Limb (tissue), 2 donors: ENCODE measurements at regions not wholly inside any gene's neighbourhood (a gene's known extent, or its start where the extent isn't known, plus 50 kb on each side); places are given as distances from the start of the nearest gene placed in this dataset.

Source experiments
- DNase-seq, 2 donors: peaks; one replicate each; pipeline ENCODE4 v3.0.0-alpha.2; 2016; ENCODE audit errors: extremely low spot score in 2 of 2

GRCh38 chr2:155315768-155316167, 617.3 kb downstream of the KCNJ3 start:
- DNase-seq: no peak

DNA sequence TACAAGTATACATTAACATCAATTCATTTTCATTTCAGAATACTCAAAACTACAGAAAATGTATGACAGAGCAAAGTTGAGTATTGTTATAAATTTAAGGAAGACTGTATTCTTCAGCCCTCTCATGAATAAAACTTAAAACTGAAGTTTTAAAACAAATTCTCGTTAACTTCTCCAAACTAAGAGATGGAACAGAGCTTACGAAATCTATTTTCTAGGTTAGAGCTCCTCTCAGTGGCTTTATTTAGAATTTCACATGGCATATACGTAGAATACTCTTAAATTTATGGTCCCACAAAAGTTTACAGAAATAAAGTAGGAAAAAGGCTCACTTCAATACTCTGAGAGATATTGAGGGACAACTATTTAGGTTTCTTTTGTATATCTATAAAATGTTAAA, 612.1 kb downstream of the KCNJ3 start:
- DNase-seq: peak in 1 of 2 donors; percentile 63

DNA sequence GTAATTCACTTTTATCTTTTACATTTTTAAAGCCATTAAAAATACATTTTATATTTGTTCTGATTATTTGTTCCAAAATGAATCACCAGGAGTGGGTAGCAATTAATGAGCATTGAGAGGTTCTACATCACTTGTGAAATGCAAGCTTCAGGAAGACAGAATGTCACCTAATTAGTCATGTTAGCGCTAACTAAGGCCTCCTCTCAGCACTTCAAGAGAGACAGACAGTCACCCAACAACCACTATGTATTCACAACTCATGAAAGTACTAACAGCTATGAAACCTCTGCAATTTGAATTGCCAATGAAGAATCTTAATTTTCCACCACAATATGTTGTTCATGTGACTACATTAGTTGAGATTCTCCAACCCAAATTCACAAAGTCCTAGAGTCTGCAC, 611.0 kb downstream of the KCNJ3 start:
- no peak for DNase-seq

- no peak for DNase-seq
Observed at GRCh38 chr2:155308367-155309009, 610.0 kb downstream of the KCNJ3 start.

DNA sequence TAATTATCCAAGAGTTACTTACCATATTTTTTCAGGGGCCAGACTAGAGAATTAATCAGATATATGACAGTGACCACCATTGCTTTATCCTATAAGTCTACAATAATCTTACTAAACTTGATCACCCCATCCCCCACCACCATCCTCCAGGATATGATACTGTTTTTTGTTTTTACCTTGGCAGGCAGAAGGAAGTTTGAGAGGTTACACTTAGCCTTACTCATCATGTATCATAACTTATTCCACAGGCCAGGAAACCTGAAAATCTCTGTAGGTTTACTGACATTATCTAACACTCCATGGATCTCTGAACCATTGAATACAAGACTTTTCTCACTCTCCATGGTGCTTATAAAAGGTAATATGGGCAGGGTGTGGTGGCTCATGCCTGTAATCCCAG, 602.7 kb downstream of the KCNJ3 start:
- no peak for DNase-seq

DNA sequence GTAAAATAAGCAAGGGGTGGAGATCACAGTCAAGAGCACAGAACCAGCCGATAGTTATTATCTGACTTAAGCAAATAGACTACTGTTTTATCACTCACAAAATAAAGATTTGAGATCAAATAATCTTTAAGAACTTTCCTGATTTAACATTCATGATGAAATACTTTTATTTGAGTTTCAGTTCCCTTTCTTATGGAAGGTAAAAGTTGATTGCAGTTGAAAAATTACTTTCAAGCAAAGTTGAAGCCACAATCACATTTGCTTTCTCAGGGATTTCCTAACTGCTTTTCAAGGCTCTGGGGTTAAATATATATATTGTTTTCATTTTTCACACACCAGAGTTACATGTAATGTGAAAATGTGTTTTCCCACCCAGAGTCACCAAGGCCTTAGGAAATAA, 599.5 kb downstream of the KCNJ3 start:
- DNase-seq: no peak

DNA sequence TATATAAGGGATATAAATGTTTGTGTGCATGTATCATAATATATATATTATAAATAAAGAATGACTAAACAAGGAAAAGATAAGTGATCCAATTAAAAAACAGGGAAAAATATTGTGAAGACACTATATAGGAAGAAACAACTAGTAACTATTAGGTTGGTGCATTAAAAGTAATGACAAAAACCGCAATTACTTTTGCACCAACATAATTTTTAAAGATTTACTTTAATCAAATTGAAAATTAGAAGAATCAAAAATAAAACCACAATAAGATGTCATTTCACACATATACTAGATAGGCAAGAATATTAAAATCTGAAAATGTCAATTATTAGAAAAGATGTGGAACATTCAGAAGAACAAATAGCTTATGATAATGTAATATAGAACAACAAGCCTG, 595.9 kb downstream of the KCNJ3 start:
- no peak for DNase-seq

DNA sequence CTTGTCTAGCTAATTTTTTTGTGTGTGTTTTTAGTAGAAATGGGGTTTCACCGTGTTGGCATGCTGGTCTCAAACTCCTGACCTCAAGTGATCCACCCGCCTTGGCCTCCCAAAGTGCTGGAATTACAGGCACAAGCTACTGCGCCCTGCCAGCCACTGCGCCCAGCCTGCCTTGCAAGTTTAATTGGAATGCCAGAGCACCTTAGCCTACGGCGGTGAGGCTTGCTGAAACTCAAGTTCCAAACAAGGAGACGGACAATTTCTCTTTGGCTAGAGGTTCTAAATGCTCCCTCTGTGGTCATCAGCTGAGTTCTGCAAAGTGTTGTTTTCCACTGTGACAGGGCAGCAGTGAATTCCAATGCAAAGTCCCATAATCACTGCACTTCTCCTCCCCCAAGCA, 583.4 kb downstream of the KCNJ3 start:
- no peak for DNase-seq

DNA sequence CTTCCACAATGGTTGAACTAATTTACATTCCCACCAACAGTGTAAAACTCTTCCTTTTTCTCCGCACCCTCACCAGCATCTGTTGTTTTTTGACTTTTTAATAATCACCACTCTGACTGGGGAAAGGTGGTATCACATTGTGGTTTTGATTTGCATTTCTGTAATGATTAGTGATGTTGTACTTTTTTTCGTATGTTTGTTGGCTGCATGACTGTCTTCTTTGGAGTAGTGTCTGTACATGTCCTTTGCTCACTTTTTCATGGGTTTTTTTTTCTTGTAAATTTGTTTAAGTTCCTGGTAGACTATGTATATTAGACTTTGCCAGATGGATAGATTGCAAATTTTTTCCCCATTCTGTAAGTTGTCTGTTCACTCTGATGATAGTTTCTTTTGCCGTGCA, 574.8 kb downstream of the KCNJ3 start:
- DNase-seq: no peak

DNA sequence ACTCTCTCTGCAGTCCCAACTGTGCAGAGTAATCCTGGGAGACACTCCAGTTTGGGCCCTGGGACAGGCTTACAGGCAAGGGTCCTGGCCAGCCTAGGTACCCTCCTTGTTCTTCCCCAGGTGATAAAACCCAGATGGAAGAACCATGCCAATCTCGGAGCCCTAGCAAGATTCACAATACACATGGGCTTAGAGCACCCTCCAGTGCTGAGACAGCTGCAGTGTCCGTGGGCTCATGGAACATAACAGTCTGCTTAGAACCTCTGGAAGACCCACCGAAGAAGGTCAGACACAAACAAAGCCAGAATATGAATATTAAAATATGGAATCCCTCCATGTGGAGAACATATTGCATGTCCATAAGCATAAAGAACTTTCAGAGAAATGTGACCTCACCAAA, 568.1 kb downstream of the KCNJ3 start:
- DNase-seq: no peak

DNA sequence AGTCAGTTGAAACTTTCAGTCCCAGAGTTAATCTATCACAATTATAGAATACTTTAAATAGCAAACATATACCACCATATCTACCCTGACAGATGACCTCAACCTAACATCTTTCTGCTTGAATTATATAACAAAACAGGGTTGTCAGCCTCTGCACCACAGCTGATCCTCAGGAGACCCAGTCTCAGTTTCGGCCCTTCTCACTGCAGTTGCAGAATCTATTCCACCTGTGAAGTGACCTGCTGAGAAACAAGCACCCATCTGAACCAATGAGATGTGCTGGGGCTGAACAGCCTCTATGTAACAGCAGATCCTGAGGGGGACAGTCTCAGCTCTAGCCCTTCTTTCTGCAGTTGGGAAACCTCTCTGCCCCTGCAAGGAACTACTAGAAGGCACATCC, 567.6 kb downstream of the KCNJ3 start:
- DNase-seq: no peak

DNA sequence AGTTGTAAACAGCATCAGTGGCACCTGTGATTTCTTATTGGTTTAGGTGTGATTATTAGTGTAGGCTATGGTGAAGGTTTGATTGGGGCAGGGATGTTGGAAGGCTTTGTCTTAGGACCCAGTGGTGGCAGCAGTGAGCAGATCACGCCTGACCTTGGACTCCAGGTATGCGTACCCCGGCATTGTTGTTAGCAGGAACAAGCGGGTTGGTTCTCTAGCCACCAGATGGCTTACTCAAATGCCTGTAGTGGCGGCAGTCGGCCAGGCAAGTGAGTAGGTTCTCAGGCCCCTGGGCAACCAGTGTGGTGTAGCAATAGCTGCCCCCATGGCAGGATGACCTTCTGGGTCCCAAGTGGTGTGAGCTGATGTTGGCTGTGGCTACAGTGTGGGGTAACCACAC, 558.3 kb downstream of the KCNJ3 start:
- no peak for DNase-seq

- DNase-seq: no peak
Observed at GRCh38 chr2:155250800-155251199, 552.3 kb downstream of the KCNJ3 start.

DNA sequence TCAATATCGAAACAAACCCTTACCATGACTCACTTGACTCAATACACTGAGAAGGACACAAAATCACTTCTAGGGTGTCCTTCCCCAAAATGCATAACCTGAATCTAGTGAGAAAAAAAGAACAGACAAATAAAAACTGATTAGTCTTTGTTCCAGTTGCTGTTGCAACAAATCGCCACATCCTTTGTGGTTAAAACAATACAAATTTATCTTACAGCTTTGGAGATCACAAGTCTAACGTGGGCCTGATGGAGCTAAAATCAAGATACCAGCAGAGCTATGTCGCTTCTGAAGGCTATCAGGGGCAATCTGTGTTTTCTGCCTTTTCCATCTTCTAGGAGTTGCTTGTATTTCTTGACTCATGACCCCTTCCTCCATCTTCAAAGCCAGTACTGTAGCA, 541.7 kb downstream of the KCNJ3 start:
- DNase-seq: no peak

GRCh38 chr2:155235710-155236109, 537.2 kb downstream of the KCNJ3 start:
- DNase-seq: no peak

DNA sequence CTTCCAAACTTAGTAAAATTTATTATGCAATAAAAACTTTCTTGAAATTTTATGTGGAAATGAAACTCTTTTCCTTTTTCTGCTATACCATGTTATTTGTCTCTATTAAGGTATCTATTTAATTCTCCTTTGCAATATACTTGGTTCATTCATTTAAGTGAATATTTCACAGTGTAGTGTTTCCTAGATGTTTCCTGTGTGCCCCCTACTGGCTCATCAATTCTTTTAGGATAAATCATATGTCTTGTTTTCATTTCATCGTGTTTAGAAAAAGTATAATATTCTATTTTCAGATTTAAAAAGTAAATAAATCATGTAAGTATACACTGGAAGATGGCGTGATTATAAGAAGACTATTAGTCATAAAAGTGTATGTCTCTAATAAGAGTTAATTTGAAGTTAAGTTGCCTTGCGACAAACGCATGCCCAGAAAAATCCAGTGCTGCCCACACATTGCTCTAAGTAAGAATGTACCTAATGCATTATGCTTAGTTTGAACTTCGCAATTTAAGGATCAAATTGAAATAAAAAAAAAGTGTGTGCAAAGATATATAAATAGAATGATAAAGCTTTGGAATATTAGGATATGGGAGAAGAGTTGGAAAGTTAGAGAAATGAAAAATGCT, 525.4 kb downstream of the KCNJ3 start:
- DNase-seq: peak in 1 of 2 donors; percentile 13

GRCh38 chr2:155218945-155219344, 520.5 kb downstream of the KCNJ3 start:
- no peak for DNase-seq

DNA sequence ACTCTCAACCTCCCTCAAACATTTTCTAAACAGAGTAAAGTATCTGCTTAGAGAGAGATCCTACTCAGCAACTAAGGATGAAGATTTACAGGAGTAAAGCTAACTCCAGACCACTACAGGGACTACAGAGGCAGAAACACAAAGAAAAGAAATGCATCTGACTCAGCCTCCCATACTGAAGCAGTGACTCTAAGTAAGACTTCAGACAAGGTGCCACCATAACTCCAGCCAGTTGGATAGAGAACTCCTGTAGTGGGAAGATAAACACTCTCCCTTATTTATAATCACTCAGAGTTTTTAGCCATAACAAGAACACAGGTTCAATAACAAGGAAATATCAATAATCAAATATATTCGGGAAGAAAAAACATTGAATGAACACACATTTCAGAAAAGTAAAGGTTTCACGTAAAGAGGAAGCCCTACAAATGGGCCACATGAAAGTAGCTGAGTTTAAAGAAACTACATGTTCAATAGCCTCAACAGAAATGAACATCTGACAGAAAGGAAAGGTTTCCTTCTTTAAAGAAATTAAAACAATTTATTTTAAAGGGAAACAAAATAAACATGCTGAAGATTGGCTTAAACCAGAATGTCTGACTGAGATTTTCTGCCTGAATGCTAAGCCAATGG, 519.9 kb downstream of the KCNJ3 start:
- no peak for DNase-seq

- DNase-seq: no peak
Observed at GRCh38 chr2:155215037-155215707, 516.7 kb downstream of the KCNJ3 start.

GRCh38 chr2:155209696-155210450, 511.4 kb downstream of the KCNJ3 start:
- no peak for DNase-seq

DNA sequence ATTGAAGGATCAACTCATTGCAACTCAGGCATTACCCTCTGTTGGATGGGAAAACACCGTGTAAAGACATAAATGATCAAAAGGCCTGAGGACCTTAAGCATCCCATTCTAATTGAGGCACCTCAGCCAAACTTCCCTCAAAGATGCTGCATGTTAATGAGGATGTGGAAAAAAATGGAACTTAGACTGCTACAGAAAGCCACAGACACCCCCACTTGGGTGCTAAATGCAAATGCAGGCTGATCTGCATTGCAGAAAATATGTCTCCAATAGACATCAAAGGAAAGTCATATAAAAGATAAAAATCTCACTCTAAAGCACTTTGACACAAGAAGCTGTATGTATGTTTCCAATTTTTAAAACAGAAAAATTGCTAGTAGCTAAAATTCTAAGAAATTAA, 504.7 kb downstream of the KCNJ3 start:
- no peak for DNase-seq

- DNase-seq: no peak
Observed at GRCh38 chr2:155200753-155201152, 502.3 kb downstream of the KCNJ3 start.
